GM18502 (cell line): ENCODE measurements at regions not wholly inside any gene's neighbourhood (a gene's known extent, or its start where the extent isn't known, plus 50 kb on each side); places are given as distances from the start of the nearest gene placed in this dataset.

Experiments
- ATAC-seq: cut with Tn5 transposase; IDR thresholded peaks from one replicate; pipeline ENCODE4 v1.9.1; 2021; ENCODE audit warnings: mild to moderate bottlenecking; ENCODE audit not compliant: unreplicated experiment, poor library complexity

DNA sequence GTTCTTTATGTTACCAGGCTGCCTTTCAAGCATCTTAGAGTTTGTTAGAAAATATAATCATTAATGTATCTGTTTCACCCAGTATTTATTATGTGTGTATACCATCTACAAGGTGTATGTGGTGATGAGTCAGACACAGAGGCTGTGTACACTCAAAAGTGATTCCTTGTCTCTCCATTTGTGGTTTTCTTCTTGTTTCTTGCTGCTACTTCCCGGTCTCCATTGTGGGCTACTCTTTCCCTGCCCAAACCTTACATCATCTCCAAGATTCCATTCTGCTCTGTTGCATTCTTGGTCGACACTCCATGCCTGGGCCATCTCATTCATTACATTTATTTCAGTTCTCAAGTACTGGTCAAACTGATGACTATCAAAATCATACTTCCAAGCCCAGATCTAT is 182.2 kb upstream of the STXBP5 start:
- ATAC-seq: no peak

DNA sequence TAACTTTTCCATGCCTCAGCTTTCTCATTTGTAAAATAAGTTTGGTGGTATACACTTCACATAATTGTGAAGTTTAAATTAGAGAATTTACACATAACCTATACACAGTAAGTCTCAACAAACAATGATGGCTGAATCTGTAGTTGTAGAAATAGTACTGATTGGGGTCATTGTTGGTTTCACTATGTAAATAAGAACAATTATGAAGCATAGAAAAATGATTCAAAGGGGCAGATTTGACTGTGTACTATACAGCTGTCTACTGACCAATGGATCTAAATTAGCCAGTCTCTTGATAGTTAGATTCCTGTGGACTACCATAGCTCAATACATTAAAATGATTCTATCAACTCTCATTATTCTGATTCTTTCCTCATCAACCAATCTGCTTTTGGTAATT is 181.1 kb upstream of the STXBP5 start:
- ATAC-seq: no peak

DNA sequence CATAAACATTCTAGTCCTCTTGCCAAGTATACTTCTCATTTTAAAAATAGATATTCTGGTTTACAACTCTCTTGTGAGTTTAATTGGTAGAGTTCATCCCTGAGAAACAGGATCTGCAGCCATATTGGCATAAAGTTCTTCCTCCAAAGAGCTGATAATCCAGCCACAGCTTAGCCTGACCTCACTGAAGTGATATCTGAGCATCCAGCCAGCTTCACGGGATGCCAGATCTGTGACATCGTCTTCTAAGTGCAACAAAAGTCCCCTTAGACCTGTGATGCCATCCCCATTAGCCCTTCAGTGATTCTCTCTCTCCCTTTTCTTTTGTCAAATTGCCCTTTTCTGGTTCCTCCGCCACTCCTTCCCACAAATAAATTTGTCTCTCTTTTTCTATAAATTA is 180.6 kb upstream of the STXBP5 start:
- no peak for ATAC-seq

DNA sequence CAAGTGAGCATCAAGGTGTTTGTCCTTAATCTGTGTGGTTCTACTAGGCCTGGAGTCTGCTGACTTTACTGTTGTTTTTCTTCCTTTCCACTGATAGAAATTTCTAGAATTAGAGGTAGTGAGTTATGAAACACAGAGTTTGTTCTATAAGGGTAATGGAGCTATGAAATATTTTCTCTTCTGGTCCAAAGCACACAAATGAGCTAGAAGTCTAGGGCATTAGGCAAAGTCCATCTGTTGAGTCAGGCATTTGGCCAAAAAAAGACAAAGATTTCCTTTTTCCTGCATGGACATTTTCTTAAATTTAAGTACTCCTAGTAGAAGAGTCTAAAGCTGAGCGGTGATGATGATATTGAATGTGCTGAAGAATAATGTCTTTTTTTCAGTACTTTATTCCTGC is 174.3 kb upstream of the STXBP5 start:
- ATAC-seq: no peak

DNA sequence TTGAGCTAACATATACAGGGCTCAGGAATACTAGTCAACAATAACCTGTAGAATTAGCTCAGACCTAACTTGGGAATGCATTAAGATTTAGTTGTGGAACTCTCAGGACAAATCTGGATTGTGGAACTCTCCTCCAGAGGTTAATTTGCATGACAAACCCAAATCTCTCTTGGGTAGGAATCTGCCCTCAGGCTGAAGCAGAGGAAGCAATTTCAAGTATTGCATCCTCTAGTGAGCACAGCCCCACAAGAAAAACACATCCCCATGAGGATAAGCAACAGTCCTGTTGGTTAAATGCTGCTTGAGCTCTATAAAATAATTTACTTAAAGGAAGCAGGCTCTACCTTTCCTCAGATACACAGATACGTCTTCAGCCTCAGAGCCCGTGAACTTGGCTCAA is 170.9 kb upstream of the STXBP5 start:
- ATAC-seq: no peak

DNA sequence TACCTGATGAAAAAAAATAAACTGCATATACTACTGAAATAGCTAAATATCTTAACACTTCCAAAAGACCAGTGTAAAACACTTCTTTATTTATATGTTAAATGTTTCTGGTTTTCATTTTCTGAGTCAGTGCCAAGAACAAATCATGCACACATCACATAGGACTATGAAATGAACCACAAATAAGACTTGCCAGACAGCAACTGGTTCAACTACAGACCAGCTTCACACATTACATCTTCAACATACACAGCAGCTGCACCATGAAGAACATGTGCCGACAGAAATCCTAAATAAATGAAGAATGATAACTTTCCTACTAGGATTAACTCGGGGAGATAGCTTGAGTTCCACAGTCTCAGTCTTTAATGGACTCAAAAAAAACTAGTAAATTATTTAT is 168.3 kb upstream of the STXBP5 start:
- ATAC-seq: no peak

DNA sequence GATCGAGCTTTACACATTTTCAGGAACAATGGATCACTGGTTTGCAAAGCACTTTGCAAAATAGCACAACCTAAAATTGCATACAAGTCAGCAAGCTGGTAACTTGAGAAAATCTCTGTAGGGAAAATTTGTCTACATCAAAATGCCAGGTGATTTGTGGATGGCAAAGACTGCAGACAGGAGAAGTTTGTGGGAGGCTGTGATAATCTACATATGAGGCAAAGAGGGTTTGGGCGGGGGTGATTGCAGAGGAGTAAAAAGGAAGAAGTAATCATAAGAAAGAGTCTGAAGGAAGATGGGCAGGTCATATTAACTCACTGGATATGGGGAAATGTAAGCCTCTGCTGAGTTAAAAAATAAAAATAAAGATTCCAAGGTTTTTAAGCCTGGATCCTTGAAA is 166.3 kb upstream of the STXBP5 start:
- no peak for ATAC-seq

DNA sequence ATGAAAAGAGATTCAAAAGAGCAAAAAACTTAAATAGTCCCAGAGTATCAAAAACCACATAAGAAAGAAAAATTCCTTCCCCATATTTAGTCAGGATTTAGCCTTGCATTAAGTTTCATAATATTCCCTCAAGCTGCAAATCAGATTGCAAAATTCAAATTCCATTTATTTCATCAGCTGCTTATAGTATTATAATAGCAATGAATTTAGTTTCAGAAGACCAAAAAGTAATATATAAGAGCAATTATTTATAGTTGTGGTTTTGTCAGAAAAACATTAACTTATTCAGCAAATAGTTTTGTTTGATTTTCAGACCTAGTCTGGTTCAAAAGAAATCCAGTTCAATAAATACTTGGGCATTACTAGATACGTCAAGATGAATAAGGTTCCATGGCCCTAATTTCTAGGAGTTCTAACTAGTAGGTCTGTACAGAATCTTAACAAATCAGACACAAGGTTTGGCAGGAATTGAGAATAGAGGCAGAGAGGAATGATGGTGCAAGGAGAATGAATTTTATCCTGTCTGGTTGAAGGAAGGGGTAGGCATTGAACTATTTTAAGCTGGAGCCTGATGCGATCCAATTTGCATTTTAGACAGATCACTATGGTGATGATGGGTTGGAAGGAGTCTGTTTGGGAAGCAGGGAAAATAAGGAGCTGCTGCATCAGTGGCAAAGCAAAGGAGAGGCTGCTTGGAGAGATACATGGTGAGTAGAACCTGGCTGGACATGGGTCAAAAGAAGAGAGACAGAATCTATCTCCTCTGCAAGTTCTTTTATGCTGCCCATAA is 163.9 kb upstream of the STXBP5 start:
- no peak for ATAC-seq

DNA sequence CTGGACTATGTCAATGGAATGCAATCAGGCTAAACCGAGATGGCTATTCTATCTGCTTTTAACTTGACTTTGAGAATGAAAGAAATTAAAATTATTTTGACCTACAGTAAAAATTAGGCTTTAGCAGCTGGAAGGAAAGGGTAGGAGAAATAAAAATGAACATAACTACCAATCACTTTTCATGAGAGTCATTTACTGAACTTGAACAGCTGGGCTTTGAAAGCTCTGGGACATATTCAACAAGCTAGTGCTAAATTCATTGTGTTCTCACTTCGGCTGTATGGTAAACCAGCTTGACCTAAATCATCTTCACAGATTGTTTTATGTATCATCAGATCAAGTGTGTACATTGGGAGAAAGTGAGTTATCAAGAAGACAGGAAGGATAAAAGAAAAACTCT is 161.5 kb upstream of the STXBP5 start:
- ATAC-seq: no peak

DNA sequence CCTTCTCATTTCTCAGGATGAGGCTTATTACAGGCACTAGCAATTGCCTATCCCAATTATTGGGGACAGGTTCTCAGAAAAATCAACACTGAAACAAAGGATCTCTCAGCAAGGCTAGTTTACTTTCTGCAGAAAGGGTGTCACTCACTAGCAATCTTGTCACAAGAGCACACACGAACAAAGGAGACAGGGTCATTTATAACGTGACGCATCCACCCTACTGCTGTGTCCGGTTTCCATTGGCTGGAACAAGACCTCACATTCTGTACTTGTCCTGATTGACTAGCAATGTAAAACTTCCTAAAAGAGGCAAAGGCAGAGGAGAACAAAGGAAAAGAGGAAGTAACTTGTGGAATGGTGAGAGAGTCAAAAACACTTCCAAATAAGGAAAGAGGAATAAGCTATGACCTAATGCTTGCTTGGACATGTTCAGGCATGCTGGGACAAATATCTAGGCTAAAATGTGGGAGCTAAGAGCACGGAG is 160.2 kb upstream of the STXBP5 start:
- ATAC-seq: no peak

DNA sequence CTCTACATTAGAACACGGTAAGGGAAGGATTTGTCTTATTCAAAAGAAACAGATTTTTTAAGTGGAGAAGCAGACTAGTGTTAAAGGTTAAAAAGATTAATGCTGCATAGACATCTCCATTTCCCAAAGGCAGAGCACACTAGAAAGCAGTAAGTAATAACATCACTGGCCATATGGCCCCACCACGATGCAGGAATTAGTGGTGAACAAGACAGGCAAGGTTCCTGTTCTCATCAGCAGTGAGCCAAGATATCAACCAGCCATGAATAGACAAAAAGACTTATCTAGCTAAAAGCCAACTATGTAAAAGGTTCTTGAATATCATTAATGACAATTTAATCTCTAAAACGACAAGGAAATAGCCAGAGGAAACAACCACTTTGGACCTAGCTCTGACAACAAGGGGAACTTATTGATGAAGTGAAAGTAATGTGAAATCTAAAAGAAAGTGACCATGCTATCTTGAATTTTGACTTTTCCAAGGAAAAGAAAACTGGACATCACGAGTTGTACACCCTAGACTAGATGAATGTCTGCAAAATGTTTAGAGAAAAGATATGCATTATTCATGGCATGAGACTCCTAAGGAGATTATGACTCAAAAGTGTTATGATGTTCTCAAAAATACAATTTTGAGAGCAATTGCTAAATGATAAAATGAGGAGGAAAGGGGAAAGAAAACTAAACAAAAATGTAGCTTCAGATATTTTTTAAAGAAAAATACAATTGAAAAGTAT is 157.9 kb upstream of the STXBP5 start:
- ATAC-seq: no peak

DNA sequence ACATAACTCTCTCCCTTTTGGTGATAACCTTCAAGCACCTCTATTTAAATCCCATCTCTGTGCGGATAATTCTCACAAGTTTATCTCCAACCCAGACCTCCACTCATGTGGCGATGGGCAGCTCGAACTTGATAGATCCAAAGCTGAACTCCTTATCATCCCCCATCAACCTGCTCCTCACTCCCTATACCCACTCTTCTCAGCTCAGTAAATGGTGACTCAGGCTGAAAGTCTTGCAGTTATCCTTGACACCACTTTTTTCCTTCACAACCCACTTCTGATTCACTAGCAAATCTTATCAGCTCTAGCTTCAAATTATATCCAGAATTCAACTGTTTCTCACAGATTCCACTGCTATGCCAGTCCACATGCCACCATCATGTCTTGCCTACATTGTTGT is 155.3 kb upstream of the STXBP5 start:
- ATAC-seq: no peak

DNA sequence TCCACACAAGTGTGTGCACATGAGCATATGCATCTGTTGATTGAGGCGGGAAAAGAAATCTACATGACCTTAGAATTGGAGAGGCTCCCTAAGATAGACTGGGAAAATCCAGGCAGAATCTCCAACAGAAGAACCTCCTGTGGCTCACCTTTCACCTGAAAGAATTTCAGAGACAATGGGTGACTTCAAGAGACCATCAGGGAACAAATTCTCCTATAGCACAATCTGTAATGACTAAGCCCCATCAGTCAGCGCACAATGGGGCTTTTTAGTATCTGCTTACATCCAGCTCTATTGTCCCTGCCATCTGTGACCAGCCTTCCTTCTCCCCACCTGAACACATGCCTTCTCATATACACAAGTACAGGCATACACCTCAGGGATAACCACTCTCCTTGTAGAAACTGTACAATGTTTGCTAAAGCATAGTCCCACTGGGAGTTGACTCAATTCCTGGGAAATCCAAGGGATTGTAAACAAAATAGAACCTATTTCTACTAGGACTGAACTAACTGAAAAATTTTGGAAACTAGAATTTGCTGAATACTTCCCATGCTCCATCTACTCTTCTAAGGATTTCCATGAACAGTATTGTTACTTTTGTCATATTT is 150.8 kb upstream of the STXBP5 start:
- ATAC-seq: no peak

DNA sequence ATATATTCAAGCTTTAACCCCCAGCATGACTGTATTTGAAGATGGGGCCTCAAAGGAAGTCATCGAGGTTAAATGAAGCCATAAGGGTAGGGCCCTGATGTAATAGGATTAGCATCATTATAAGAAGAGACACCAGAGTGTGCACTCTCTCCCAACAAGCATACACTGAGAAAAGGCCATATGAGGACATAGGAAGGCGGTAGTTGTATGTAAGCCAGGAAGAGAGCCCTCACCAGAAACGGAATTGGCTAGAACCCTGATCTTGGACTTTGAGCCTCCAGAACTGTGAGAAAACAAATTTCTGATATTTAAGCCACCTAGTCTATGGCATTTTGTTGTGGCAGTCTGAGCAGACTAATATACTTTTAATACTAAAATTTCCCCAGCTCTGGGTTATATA is 150.1 kb upstream of the STXBP5 start:
- no peak for ATAC-seq

DNA sequence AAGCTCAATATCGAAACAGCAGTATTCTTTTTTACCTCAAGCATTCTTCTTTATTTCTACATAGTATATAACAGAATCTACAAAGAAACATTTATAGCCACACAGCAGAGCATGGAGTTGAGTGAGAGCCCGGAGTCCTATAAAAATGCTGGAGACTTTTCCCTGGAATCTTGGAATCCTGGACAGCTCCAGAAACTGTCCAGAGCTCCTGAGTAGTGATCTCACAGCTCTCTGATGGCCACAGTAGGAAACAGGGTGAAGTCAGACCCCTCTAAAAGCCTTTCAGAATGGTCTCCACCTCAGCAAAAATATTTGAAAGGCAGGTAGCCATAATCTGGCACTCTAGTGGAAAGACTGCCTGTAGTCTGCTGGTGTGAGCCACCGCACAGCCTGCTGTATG is 149.3 kb upstream of the STXBP5 start:
- no peak for ATAC-seq

DNA sequence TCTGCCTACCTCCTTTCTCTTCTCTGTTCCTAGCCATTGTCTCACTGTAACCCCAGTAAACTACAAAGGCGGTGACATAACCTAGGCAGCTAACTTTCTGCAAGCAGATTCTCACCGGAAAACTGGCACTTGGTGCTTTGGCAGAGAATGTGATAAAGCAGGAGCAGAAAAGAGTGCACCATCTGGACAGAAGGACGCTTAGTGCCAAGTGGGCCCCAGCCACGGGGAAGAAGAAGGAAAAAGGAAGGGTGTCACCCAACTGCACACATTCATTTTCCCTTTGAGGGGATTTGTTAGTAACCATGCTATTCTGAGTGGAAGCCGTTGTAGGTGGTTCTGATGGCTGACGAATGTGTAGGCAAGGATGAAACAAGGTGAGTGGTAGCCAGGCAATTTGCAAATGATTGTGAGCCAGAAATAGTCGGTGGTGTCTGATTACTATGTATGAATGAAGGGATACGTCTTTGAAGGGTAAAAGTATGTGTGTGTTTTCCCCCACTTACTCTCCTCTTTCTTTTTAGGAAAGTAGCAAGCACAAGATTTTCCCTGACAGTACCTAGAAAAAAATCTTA is 148.3 kb upstream of the STXBP5 start:
- no peak for ATAC-seq

DNA sequence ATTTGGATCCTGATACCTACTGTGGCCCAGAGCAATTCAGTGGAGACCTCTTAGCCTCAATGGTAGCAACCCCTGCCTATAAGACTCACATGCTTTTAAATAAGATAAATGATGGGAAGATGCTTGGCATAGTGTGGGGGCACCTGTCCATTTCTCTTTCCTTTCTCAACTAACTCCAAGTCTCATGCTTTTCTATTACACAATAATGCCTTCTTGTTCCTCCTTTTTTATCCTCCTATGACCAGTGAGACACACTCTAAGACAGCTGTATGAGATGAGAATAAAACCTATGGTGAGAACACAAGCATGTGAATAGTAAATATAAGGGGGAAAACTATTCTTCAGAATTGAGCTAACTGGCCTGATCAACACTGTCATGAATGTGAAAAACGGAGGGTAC is 147.0 kb upstream of the STXBP5 start:
- ATAC-seq: no peak

DNA sequence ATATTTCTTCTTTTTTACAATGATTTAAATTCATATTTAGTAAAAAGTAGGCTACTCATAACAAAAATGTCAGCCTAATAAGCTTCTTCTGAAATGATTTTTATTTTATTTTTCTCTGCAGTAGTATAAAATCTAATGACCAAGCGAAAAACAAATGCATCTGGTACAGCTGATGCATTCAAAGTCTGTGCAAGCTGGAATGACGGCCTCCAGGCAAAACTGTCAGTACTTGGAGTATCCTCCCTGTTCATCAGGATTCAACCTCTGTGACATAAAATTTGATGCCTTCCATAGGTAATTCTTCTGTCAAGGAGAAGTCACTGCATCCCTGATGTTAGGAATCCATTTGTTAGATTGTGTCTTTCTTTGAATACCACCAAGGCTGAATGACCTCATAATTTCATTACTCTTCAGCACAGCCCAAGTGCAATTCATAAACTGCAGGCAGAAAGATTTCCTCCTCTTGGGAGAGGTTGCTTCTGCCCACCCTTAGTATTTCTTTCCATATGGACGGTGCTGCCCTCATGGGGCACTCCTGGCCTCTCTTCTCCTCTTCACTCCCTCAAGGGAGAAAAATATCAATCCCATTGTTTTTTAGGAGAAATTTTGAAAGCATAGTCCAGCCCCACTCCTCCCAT is 146.4 kb upstream of the STXBP5 start:
- no peak for ATAC-seq

DNA sequence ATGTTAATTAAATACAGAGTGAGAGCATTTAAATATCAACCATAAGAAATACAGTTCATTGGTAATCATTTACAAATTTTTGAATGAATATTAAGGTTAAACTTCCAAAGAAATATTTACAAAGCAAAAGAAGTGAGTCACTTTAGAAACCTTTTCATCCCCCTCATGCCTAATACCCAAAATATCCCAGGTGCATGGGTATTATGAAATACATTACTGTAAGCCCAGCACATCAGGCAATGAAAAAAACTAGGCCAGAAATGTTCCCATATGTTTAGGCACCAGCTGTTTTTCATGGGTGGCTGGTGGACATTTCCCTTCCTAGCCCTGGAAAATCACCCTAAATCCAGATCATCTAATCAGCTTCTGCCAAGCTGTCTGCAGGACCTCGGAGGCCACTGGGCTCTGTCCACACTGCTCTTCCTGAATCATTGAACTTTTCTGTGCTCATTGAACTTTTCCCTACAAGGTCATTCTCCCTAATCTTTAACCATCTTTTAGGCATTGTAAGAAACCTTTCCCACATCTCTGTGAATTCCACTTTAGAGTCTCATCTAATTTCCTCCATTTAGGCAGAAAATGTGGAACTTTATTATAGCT is 145.3 kb upstream of the STXBP5 start:
- ATAC-seq: no peak

DNA sequence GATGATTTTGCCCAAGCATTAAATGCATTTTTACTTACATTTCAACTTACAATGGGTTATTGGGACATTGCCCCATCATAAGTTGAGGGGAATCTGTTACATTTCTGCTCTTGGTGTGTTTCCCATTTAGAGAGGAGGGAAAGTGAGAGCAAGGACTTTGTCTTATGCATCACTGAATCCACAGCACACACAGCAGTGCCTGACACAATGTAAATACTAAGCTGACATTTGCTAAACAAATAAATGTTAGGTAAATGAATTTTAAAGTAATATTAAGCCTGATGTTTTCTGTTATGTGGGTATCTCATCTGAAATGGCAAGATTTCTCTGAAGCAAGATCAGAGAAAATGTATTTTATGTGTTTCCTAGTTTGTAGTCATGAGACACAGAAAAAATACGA is 143.6 kb upstream of the STXBP5 start:
- no peak for ATAC-seq
